ENCODE measurements at regions not wholly inside any gene's neighbourhood (a gene's known extent, or its start where the extent isn't known, plus 50 kb on each side); places are given as distances from the start of the nearest gene placed in this dataset.
"Not testable (repeated sequence)": the region's sequence is repeated elsewhere in the genome, so short reads cannot be mapped to it uniquely, and the experiment has no call there.

DNA sequence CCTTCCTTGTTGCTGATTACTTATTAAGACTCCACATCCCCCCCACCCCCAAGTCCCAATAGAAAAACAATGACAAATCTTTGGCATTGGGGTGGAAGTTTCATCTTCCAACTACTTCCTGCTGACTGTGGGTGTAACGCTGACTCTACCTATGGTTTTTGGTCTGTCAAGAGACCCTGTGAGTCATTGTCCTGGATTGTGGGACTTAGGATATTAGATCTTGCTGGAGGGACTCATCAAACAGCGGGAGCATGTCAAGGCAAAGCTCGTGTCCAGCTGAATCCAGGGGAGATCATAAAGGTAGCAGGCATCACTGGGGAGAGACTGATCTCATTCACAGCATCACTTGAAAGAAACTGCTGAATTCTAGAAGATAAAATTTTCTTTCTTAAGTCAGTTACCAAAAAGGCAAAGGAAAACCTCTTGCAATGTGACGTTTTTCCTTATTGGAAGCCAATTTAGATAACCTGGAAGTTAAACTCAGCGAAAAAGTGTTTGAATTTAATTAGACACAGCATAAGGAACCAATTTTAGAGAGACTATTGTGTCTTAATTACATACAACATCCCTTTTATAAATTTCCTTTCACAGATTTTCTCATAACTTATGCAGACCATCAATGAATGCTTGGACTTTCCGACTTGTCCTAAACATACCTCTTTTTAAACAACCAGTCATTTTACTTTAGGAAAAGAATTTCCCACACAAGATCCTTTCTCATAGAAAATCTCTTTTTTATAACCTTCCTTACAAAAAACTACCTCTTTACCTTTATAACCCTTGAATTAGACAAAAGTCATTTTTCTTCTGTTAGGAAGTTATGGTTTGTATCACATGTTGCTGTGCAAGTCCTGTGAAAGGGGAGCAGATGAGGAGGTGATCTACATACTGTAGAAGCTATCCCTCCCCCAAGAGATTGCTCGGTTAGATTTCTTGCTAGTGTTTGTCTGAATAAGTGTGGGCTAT is 94.6 kb upstream of the SCAF11 start:
- DNase-seq (ENCODE audit: low read depth): no peak

DNA sequence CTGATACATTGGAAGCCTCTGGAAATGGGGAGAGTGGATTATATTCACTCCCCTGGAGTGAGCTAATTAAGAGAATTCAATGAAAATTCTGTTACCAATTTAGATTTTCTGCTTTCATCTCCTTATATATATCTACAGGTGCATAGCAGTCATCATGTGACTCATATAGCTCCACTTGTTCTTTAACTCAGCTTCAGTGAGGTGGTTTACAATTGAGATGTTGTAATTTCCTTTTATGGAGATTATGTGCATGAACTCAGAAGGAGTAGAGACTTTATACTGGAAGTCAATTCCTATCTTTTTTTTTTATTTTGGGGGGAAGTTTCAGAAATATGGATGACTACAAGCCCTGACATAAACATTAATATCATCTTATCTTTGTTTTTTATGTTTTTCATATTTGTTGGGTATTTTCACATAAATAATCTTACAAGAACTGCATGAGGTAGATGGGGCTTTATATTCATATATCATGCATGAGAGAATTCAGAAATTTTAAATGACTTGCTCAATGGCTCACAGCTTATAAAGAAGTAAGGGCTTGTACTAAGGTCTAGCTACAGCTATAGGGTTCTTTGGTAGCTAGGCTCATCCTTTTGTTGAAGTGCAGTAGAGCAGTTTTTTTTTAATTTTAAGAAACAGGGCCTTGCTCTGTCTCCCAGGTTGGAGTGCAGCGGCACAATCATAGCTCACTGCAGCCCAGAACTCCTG is 92.3 kb upstream of the SCAF11 start:
- DNase-seq (ENCODE audit: low read depth): no peak

DNA sequence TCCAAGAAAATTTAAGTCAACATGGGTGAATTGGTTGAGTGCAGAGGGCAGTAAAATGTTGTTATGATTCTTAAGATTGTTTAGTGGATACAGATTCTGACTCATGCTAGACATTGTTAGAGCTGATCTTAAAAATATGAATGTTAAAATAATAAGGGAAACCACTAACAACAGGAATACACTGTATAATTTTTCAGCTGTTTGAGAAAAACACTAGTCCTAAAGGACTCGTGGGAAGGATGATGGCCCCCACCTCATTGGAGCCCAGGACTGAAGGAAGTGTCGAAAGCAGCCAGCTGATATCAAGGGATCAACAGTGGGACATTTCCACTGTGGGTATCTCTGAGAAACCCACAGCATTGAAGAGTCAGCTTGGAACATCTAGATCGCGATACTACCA is 82.9 kb upstream of the SCAF11 start:
- no peak for DNase-seq (ENCODE audit: low read depth)

DNA sequence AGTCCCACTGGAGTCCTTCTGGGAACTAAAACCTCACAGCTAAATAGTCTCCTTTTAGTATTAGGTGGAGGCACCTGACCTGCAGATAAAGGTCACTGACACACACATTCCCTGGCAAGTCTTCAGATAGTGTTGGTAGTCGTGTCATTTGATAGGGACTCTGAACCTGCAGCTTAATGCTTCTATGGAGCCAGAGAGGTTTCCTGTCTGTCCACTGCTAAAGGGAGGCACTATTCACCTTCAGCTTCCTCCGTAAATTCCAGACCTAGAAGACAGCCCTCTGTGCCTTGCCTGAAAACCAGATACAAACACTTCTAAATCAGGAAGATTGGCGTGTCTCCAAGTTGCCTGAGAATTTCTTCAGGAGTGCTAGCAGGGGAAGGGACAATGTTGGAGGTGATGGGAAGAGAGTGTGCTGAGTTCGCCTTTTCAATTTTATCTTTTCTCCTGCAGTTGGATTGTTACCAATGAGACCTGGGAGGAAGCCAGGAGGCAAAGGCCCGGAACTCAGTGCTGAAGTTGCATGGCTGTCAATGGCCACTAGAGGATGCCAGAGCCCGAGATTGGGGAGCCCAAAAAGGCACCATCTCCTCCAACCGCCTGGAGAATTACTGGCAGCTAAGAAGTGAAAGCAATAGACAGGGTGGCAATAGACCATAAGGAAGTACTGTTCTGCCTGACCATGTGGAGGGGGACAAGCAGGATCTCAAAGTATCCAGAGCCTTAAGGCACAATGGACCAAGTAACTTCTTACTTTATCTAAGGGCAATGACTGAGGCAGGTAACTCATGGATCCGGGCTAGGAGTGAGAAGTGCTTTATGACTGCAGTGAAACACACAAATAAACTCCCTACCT is 81.6 kb upstream of the SCAF11 start:
- peak; percentile 52 for DNase-seq (ENCODE audit: low read depth)

DNA sequence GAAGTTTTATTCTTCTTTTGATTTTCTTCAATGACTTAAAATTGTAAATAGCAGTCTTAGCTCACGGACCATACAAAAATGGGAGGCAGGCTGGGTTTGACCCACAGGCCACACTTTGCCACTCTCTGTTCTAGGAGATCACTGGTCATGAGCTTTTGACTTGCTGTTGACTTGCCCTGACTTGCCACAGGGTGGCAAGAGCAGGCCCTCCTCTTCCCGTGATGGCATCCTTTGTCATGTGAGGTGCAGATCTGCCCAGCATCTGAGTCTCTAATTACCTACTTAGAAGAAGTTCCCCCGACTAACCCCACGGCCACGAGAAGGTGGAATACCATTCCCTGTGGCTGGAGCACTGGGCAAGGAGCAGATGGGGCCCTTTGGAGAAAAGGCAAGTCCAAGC is 81.0 kb upstream of the SCAF11 start:
- DNase-seq (ENCODE audit: low read depth): no peak

DNA sequence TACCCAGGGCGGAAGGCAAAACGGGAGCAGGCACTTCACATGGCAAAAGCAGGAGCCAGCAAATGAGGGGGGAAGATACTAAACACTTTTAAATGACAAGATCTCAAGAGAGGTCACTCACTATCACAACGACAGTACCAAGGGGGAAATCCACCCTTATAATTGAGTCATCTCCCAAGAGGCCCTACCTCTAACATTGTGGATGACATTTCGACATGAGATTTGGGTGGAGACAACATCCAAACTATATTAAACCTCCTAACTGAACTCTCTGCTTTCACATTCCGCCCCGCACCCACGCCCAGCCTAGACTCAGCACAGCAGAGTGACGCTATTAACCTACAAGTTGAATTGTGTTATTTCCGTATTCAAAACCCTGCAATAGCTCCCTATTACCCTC is 76.7 kb upstream of the SCAF11 start:
- no peak for DNase-seq (ENCODE audit: low read depth)

DNA sequence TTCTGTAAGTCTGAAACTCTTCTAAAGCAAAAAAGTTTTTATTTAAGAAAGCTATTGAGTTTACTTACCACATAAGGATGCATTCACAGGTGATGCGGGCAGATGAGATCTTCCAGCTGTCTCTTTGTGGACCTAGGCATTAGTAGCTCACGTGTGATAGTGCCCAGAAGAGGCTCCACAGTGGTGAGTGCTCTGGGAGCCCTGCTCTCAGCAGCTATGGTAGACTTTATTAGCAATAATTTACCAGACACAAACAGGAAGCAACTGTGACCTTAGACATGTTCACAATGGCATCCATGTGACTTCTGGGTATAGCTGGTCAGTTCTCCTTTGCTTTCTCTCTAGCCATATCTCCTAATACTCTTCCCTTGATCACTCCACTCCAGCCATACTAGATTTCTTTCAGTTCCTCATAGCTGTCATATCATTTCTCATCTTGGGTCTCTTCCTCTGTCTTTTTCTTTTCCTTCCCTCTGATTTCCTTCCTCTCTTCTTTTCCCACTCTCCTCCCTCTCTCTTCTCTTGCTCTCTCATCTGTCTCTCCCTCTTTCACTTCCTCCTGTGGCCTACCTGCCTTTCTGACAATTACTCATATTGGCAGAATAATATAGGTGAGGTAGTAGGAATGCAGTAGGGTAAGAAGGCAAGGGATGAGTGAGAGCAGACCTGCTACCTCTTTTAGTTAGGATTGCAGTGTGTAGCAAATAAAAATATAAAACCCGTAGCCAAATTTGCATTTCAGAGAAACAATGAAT is 75.2 kb upstream of the SCAF11 start:
- DNase-seq (ENCODE audit: low read depth): no peak

DNA sequence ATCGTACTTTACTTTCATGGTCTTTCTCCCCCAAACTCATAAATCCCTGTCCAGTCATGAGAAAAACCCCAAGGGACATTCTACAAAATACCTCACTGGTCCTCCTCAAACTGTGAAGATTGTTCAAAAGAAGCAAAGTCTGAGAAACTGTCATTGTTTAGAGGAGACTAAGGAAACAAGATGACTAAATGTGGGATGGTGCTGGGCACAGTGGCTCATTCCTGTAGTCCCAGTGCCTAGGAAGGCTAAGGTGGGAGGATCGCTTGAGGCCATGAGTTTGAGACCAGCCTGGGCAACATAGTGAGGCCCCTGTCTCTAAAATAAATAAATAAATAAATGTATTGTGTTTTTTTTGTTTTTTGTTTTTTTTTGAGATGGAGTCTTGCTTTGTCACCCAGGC is 74.2 kb upstream of the SCAF11 start:
- DNase-seq (ENCODE audit: low read depth): no peak

DNA sequence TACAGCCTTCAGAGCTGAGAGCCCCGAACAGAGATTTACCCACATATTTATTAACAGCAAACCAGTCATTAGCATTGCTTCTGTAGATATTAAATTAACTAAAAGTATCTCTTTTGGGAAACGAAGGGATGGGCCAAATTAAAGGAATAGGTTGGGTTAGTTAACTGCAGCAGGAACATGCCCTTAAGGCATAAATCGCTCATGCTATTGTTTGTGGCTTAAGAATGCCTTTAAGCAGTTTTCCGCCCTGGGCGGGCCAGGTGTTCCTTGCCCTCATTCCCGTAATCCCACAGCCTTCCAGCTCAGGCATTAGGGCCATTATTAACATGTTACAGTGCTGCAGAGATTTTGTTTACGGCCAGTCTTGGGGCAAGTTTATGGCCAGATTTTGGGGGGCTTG is 68.3 kb upstream of the SCAF11 start:
- not testable (repeated sequence) for DNase-seq (ENCODE audit: low read depth)

DNA sequence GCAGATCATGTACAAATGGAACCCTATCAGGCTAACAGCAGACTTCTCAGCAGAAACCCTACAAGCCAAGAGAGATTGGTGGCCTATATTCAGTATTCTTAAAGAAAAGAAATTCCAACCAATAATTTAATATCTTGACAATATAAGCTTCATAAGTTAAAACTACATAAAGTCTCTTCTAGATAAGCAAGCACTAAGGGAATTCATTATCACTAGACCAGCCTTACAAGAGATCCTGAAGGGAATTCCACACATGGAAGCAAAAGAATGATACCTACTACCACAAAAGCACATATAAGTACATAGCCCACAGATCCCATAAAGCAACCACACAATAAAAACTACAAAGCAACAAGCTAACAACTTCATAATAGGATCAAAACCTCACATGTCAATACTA is 60.4 kb upstream of the SCAF11 start:
- DNase-seq (ENCODE audit: low read depth): no peak

DNA sequence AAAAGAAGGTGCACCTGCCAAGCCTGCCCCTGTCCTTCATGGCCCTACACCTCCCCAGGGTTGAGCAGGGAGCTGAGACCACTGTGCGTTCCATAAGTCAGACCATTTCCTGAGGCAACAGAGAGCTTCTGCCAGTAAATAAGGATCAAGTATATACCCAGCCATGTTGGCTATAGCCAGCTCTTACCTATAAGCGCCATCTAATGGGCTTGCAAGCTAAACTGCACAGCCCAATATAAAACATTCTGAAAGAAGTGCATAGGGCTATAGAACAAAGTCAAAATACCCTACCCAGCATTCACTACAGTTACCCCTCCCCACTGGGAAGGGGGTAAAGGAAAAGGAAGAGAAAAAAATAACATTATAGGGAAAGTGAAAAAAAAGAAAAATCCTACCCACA is 59.3 kb upstream of the SCAF11 start:
- DNase-seq (ENCODE audit: low read depth): no peak

DNA sequence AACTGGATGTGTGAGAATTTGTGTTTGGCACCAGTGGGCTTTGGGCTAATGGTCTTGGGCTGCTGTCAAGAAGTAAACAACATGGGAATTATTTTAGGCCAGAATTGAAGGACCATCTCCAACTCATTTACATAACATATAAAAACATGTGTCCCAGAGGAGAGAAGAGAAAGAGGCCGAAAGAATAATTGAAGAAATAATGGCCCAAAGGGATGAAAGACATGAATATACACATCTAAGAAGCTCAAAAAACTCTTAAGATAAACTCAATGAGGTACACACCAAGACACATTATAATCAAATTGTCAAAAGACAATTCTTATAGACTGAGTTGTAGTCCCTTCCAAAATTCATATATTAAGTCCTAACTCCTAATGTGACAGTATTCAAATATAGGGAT is 56.1 kb upstream of the SCAF11 start:
- no peak for DNase-seq (ENCODE audit: low read depth)

DNA sequence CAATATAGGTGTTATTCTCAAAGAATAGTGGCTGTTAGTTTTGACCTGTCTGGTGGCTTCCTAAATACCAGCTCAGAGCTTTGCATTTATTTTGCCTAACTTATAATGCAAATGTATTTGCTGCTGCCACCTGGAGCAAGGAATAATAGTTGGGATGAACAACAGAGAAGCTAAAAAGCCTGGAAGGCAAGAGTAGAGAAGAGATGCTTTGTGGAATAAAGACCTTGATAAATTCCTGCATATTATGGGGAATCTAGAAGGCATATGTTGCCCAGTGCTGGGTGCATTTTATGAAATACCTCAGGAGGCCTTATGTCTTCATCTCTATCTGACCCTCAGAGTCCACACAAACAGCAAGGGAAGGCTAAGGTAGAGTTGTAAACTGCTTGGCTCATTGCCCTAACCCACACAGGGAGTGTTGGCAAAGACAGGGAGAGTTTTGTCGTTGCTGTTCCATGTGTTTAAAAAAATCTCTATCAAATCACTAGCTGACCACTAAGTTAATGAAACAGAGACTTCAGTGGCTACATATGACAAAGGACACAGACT is 53.7 kb upstream of the SCAF11 start:
- no peak for DNase-seq (ENCODE audit: low read depth)

Data from HS-5 (cell line).